ENCODE measurements at regions not wholly inside any gene's neighbourhood (a gene's known extent, or its start where the extent isn't known, plus 50 kb on each side); places are given as distances from the start of the nearest gene placed in this dataset.
A peak's percentile ranks its signal among the peaks of the same experiment; 100 is the strongest.
"Not testable (repeated sequence)": the region's sequence is repeated elsewhere in the genome, so short reads cannot be mapped to it uniquely, and the experiment has no call there.

GRCh38 chrX:130531066-130531465 is 129.3 kb downstream of the RBMX2 start:
- intact Hi-C loops (cut with DNase I), result no loop called here
- H3K27me3 ChIP-seq, result no peaks in the 10 kb centered on the region
- H3K4me3 ChIP-seq, result no peak overlapping the region
- ATAC-seq (no peak), DNase-seq (no peak)
- TF ChIP-seq POLR2A (IDR thresholded peaks at IDR 0.05) (no peak), CTCF (IDR thresholded peaks at IDR 0.05) (no peak)
- no peak overlapping the region for H3K27ac ChIP-seq
- H3K4me1 ChIP-seq, result no peaks in the 10 kb centered on the region
- no peaks in the 10 kb centered on the region for H3K9me3 ChIP-seq
- no peaks in the 10 kb centered on the region for H3K36me3 ChIP-seq (replicated peaks in 1 of 2; ENCODE audit: insufficient read depth in 1 of 2, low read depth in 2 of 2)

- ATAC-seq, result no peak
- intact Hi-C loops (cut with DNase I), result loop anchor here (5.0 kb wide), 1 partner anchor 377 kb away; no protein-coding TSS in a partner anchor
These were observed 138.0 kb downstream of the RBMX2 start for GRCh38 chrX:130539721-130540321.

DNA sequence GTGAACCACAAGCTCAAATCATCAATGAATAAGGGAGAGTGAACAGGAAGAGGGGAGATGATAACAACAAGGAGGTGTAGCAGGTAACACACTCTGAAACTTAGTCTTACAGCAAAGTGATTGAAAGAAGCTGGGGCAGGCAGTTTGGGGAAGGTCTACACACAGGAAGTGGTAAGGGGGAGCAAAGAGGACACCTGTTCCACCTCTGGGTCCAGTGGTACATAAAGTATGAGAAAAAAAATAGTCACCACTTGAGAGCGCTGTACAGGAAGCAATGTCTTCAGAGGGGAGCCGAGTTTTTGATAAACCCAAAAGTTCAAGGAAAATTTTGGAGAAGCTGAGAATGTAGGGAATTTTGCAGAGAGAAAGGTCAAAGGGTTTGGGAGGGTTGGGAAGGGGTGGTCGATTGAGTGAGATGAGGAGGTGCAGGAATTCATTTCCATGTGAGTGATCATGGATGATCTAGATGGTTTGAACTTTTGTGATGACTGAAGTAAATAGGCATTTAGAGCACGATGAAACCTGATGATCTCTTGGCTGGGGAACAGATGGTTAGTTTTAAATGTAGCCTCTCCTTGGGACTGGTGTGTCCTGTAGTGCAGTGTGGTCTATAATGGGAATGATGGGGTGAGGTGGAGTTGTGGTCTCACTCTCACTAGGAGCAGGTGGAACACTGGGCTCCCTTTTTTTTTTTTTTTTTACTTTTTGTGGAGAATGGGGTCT is 142.0 kb downstream of the RBMX2 start:
- Histone ChIP-seq H3K4me1 (no peaks in the 10 kb centered on the region), H3K9me3 (no peaks in the 10 kb centered on the region), H3K4me3 (no peak overlapping the region), H3K36me3 (replicated peaks in 1 of 2; ENCODE audit: insufficient read depth in 1 of 2, low read depth in 2 of 2) (no peaks in the 10 kb centered on the region), H3K27ac (no peak overlapping the region), H3K27me3 (no peaks in the 10 kb centered on the region)
- DNase-seq (no peak), ATAC-seq (no peak)
- intact Hi-C loops (cut with DNase I), result no loop called here
- 51 to 53% methylated on average over 3 to 4 of the region's 4 CpGs for WGBS, 2 donors
- no peak for TF ChIP-seq POLR2A (IDR thresholded peaks at IDR 0.05)
- TF ChIP-seq CTCF (IDR thresholded peaks at IDR 0.05), result no peak

More at GRCh38 chrX:130539721-130540321, 138.0 kb downstream of the RBMX2 start:
- DNase-seq, result peak; percentile 44 to 64 (median 50)
- Histone ChIP-seq H3K4me3 (no peak overlapping the region), H3K9me3 (no peaks in the 10 kb centered on the region), H3K4me1 (no peaks in the 10 kb centered on the region), H3K27me3 (no peaks in the 10 kb centered on the region), H3K36me3 (replicated peaks in 1 of 2; ENCODE audit: insufficient read depth in 1 of 2, low read depth in 2 of 2) (no peaks in the 10 kb centered on the region), H3K27ac (no peak overlapping the region)
- WGBS, 2 donors, result 5 to 6% methylated on average over 10 to 15 of the region's 15 CpGs
- TF ChIP-seq POLR2A (IDR thresholded peaks at IDR 0.05) (no peak), CTCF (IDR thresholded peaks at IDR 0.05) (peak; percentile 47 to 69 (median 54))

DNA sequence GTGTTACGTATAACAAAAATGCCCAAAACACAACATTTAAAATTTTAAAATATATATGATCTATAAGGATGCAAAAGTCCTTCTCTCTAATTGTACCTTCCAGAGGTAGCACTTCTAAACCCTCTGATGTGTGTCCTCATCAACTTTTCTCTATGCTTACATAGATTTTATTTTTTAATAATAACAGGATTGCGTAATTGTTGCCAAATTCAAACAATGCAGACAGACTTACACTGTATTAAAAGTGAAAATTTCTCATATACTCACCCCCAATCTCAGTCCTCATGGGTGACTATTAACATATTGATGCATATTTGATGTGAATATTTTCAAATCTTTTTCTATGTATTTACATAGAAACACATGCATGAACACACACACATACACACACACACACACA is 144.0 kb downstream of the RBMX2 start:
- H3K36me3 ChIP-seq (replicated peaks in 1 of 2; ENCODE audit: insufficient read depth in 1 of 2, low read depth in 2 of 2), result no peaks in the 10 kb centered on the region
- H3K27ac ChIP-seq, result no peak overlapping the region
- no peaks in the 10 kb centered on the region for H3K9me3 ChIP-seq
- H3K4me3 ChIP-seq, result no peak overlapping the region
- DNase-seq (no peak), ATAC-seq (no peak)
- intact Hi-C loops (cut with DNase I), result no loop called here
- no peaks in the 10 kb centered on the region for H3K4me1 ChIP-seq
- WGBS, 2 donors, result 91 to 95% methylated on average over 2 of the region's 2 CpGs
- TF ChIP-seq CTCF (IDR thresholded peaks at IDR 0.05), result no peak
- TF ChIP-seq POLR2A (IDR thresholded peaks at IDR 0.05), result no peak
- H3K27me3 ChIP-seq, result no peaks in the 10 kb centered on the region

- H3K27me3 ChIP-seq; DNase-seq; H3K36me3 ChIP-seq (replicated peaks in 1 of 2; ENCODE audit: insufficient read depth in 1 of 2, low read depth in 2 of 2); H3K4me1 ChIP-seq; ATAC-seq; H3K27ac ChIP-seq; H3K4me3 ChIP-seq; H3K9me3 ChIP-seq; intact Hi-C loops (cut with DNase I): not testable (repeated sequence)
- WGBS, 2 donors, result 54 to 59% methylated on average over 4 to 5 of the region's 5 CpGs
These were observed 147.6 kb downstream of the RBMX2 start for GRCh38 chrX:130549382-130549781.
